PC-9 (cell line): ENCODE measurements at regions not wholly inside any gene's neighbourhood (a gene's known extent, or its start where the extent isn't known, plus 50 kb on each side); places are given as distances from the start of the nearest gene placed in this dataset.

Source experiments
- BruUV-seq: library from RNA; stranded (reverse); fragments of 400-500 nt; replicated peaks from 2 replicates; lab custom pipeline; 2021; lab: Mats Ljungman, UMichigan
- CTCF ChIA-PET: fragments of 300-600 bp; sonication (Branson Sonifier 250); formaldehyde crosslinking; loops from one replicate; lab custom pipeline; 2022; ENCODE audit warnings: antibody characterized with exemption; lab: Charles Lee
- POLR2A ChIA-PET: fragments of 300-600 bp; sonication (Branson Sonifier 250); formaldehyde crosslinking; loops from one replicate; lab custom pipeline; 2022; ENCODE audit warnings: antibody characterized with exemption; ENCODE audit not compliant: unreplicated experiment; lab: Charles Lee
- DNase-seq, 2 experiments: peaks; one replicate each; pipeline versions ENCODE4 v3.0.0 to v3.0.0-alpha.2; 2015 to 2022; ENCODE audit warnings: mixed read lengths in 1 of 2
- H2AFZ ChIP-seq: fragments of 200-600 bp; sonication (generic); 2 replicates; pipeline ENCODE4 v1.8.1; 2017; ENCODE audit warnings: antibody characterized with exemption
- H3F3A ChIP-seq: fragments of 200-600 bp; sonication (generic); 2 replicates; pipeline ENCODE4 v1.8.1; 2017; ENCODE audit warnings: antibody characterized with exemption, mild to moderate bottlenecking, low read depth; ENCODE audit not compliant: insufficient read depth
- H3K27ac ChIP-seq: fragments of 200-600 bp; sonication (generic); 2 replicates; pipeline ENCODE4 v1.6.1; 2016; ENCODE audit warnings: mixed run types
- H3K27me3 ChIP-seq: fragments of 200-600 bp; sonication (generic); 2 replicates; pipeline ENCODE4 v1.6.1; 2016; ENCODE audit warnings: low read depth, mixed run types; ENCODE audit not compliant: insufficient read depth
- H3K36me3 ChIP-seq: fragments of 200-600 bp; sonication (generic); 2 replicates; pipeline ENCODE4 v1.6.1; 2016; ENCODE audit warnings: low read depth, mixed run types
- H3K4me1 ChIP-seq: fragments of 200-600 bp; sonication (generic); replicated peaks from 2 replicates; pipeline ENCODE4 v1.6.1; 2016; ENCODE audit warnings: mixed run types; ENCODE audit not compliant: insufficient read depth
- H3K4me2 ChIP-seq: fragments of 200-600 bp; sonication (generic); 2 replicates; pipeline ENCODE4 v1.6.1; 2017; ENCODE audit warnings: mixed run types
- H3K4me3 ChIP-seq: fragments of 200-600 bp; sonication (generic); 2 replicates; pipeline ENCODE4 v1.6.1; 2016; ENCODE audit warnings: mixed run types
- H3K79me2 ChIP-seq: fragments of 200-600 bp; sonication (generic); 2 replicates; pipeline ENCODE4 v1.6.1; 2017; ENCODE audit warnings: low read depth, mixed run types
- H3K9me2 ChIP-seq: fragments of 200-600 bp; sonication (generic); 2 replicates; pipeline ENCODE4 v1.8.1; 2017; ENCODE audit warnings: mild to moderate bottlenecking; ENCODE audit not compliant: insufficient read depth
- H3K9me3 ChIP-seq: fragments of 200-600 bp; sonication (generic); 2 replicates; pipeline ENCODE4 v1.8.1; 2016; ENCODE audit warnings: low read depth; ENCODE audit not compliant: insufficient read depth
- H4K20me1 ChIP-seq: fragments of 200-600 bp; sonication (generic); 2 replicates; pipeline ENCODE4 v1.8.1; 2017; ENCODE audit not compliant: insufficient read depth
- EZH2 ChIP-seq: fragments of 200-600 bp; sonication (generic); IDR thresholded peaks from 2 replicates; pipeline ENCODE4 v1.8.0; 2017; ENCODE audit warnings: antibody characterized with exemption, low read depth
- intact Hi-C: fragments of 100-400 bp; cut with micrococcal nuclease; formaldehyde crosslinking; loops from one replicate; pipeline ENCODE4 v1.10.0; 2022; ENCODE audit not compliant: unreplicated experiment
- TF ChIP-seq, protein P1 (sequence below): fragments of 200-600 bp; sonication (generic); conservative IDR thresholded peaks from 2 replicates; pipeline ENCODE4 v1.6.1; 2017; ENCODE audit warnings: mixed run types, antibody characterized with exemption, mild to moderate bottlenecking, moderate library complexity

DNA sequence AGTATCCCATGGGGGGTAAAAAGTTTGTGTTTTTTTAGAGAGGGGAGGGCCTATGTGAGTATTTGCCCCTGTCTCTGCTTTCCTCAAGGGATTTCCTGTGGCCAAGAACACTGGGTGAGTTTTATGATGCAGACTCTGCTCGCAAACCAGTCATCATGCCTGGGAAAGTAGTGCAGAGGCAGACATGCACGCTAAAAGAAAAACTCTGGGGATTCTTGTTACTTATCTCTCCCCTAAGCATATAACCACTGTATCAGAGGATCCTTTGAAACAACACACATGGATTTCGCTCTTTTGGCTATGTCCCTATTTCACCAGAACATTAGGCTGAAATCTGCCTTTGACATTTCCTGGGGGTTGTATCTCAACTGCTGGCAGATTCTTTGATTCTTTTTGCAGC is 1845.8 kb upstream of the SEL1L start:
- H3F3A ChIP-seq = no peaks in the 10 kb centered on the region
- H3K79me2 ChIP-seq = no peaks in the 10 kb centered on the region
- TF ChIP-seq, protein P1, sequence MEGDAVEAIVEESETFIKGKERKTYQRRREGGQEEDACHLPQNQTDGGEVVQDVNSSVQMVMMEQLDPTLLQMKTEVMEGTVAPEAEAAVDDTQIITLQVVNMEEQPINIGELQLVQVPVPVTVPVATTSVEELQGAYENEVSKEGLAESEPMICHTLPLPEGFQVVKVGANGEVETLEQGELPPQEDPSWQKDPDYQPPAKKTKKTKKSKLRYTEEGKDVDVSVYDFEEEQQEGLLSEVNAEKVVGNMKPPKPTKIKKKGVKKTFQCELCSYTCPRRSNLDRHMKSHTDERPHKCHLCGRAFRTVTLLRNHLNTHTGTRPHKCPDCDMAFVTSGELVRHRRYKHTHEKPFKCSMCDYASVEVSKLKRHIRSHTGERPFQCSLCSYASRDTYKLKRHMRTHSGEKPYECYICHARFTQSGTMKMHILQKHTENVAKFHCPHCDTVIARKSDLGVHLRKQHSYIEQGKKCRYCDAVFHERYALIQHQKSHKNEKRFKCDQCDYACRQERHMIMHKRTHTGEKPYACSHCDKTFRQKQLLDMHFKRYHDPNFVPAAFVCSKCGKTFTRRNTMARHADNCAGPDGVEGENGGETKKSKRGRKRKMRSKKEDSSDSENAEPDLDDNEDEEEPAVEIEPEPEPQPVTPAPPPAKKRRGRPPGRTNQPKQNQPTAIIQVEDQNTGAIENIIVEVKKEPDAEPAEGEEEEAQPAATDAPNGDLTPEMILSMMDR = no peak
- H3K36me3 ChIP-seq = no peaks in the 10 kb centered on the region
- no peaks in the 10 kb centered on the region for H3K27me3 ChIP-seq
- H3K4me1 ChIP-seq = no peaks in the 10 kb centered on the region
- intact Hi-C loops = no loop called here
- no peak overlapping the region for H2AFZ ChIP-seq
- no peak overlapping the region for H3K4me2 ChIP-seq
- no peaks in the 10 kb centered on the region for H3K9me2 ChIP-seq
- no peak for DNase-seq
- ChIA-PET POLR2A (no interaction called here), CTCF (no interaction called here)
- no TSS peak for BruUV-seq
- no peak overlapping the region for H3K4me3 ChIP-seq
- no peaks in the 10 kb centered on the region for H3K9me3 ChIP-seq
- no peak overlapping the region for H3K27ac ChIP-seq
- H4K20me1 ChIP-seq = no peaks in the 10 kb centered on the region

DNA sequence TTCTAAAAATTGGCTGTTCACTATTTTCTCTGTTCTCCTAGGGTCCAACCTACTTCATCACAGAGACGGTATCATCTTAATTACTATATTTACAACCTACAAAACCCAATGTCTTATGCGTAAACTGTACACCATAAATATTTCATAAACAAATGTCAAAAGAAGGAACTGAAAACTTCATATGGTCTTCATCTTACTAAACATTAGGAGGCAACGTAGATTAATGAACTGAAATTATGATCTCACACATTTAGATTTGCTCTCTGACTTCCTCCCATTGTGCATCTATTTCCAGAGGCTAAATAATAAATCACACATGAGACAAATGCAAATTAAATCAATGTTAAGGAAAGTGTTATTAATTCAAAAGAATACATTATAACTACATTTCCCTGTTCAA is 1850.6 kb upstream of the SEL1L start:
- POLR2A ChIA-PET = no interaction called here

DNA sequence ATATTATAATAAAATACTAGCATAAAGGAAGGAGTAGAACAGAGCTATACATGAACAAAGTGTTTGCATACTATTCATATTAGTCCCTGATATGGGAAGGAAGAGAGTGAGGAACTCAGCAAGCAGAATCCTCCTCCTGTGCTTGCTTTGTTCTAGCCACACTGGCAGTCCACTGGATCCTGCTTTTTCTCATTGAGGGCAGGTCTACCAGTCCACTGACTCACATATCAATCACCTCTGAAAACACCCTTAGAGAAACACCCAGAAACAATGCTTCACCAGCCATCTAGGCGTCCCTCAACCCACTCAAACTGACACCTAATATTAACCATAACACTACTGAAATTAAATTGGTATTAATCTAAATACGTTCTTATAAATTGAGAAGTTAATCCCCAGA is 1861.7 kb upstream of the SEL1L start:
- no peak overlapping the region for H3K4me2 ChIP-seq
- H3K9me2 ChIP-seq = no peaks in the 10 kb centered on the region
- H3K27me3 ChIP-seq = no peaks in the 10 kb centered on the region
- no peaks in the 10 kb centered on the region for H3K4me1 ChIP-seq
- no peak overlapping the region for H3K27ac ChIP-seq
- H3K79me2 ChIP-seq = no peaks in the 10 kb centered on the region
- no peak for TF ChIP-seq EZH2
- TF ChIP-seq, protein P1 = no peak
- DNase-seq = no peak
- no peak overlapping the region for H2AFZ ChIP-seq
- H3K4me3 ChIP-seq = no peak overlapping the region
- intact Hi-C loops = no loop called here
- H3F3A ChIP-seq = no peaks in the 10 kb centered on the region
- no peaks in the 10 kb centered on the region for H4K20me1 ChIP-seq
- no TSS peak for BruUV-seq
- H3K9me3 ChIP-seq = no peaks in the 10 kb centered on the region
- H3K36me3 ChIP-seq = no peaks in the 10 kb centered on the region
- ChIA-PET CTCF (no interaction called here), POLR2A (no interaction called here)

More for the DNA sequence above, 1850.6 kb upstream of the SEL1L start:
- no peak overlapping the region for H3K27ac ChIP-seq
- H3K36me3 ChIP-seq = no peaks in the 10 kb centered on the region
- H3K4me1 ChIP-seq = no peaks in the 10 kb centered on the region
- no peaks in the 10 kb centered on the region for H3K9me2 ChIP-seq
- no peak for DNase-seq
- no peaks in the 10 kb centered on the region for H3K79me2 ChIP-seq
- H3K27me3 ChIP-seq = no peaks in the 10 kb centered on the region
- H3F3A ChIP-seq = no peaks in the 10 kb centered on the region
- no peak overlapping the region for H3K4me3 ChIP-seq
- H3K9me3 ChIP-seq = no peaks in the 10 kb centered on the region
- no peak overlapping the region for H2AFZ ChIP-seq
- no peak overlapping the region for H3K4me2 ChIP-seq
- intact Hi-C loops = no loop called here
- CTCF ChIA-PET = no interaction called here
- BruUV-seq = no TSS peak
- no peaks in the 10 kb centered on the region for H4K20me1 ChIP-seq
- TF ChIP-seq, protein P1 = no peak
- no peak for TF ChIP-seq EZH2
